ENCODE measurements at regions not wholly inside any gene's neighbourhood (a gene's known extent, or its start where the extent isn't known, plus 50 kb on each side); places are given as distances from the start of the nearest gene placed in this dataset.

DNA sequence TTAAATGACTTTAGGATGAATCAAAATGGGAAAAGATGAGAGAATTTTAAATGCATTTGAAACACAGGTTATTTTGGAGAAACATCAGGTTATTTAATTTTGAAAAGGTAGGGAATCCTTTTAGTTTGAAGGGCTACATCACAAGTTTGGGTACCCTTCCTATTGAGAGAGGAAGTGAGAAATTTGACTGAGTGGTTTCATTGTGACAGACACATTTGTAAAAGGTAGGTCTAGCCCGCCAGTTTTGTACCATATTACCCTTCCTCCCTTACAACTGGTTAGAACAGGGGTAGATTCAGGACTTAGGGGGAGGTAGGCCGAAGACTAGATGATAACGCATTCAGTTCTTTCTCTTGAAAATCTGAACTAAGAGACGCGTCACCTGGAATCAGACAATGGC, 464.2 kb downstream of the EBF1 start:
- no peaks in the 10 kb centered on the region for H3K9me3 ChIP-seq
- intact Hi-C loops (cut with DNase I; ENCODE audit: low total_unique reads): no loop called here
- no peaks in the 10 kb centered on the region for H3K4me1 ChIP-seq
- TF ChIP-seq POLR2AphosphoS5 (IDR thresholded peaks at IDR 0.05) (no peak), POLR2A (IDR thresholded peaks at IDR 0.05) (no peak), EP300 (IDR thresholded peaks at IDR 0.05) (no peak)
- TF ChIP-seq, protein P1, sequence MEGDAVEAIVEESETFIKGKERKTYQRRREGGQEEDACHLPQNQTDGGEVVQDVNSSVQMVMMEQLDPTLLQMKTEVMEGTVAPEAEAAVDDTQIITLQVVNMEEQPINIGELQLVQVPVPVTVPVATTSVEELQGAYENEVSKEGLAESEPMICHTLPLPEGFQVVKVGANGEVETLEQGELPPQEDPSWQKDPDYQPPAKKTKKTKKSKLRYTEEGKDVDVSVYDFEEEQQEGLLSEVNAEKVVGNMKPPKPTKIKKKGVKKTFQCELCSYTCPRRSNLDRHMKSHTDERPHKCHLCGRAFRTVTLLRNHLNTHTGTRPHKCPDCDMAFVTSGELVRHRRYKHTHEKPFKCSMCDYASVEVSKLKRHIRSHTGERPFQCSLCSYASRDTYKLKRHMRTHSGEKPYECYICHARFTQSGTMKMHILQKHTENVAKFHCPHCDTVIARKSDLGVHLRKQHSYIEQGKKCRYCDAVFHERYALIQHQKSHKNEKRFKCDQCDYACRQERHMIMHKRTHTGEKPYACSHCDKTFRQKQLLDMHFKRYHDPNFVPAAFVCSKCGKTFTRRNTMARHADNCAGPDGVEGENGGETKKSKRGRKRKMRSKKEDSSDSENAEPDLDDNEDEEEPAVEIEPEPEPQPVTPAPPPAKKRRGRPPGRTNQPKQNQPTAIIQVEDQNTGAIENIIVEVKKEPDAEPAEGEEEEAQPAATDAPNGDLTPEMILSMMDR (IDR thresholded peaks at IDR 0.05): no peak
- no peak overlapping the region for H3K27ac ChIP-seq
- no peak for DNase-seq
- H3K4me3 ChIP-seq: no peak overlapping the region
- H3K36me3 ChIP-seq: no peaks in the 10 kb centered on the region
- H3K27me3 ChIP-seq: peaks cover 0 to 4% (median 0%) of the 10 kb centered on the region in 3 donors
- WGBS, 5 donors: 93 to 99% (median 95%) methylated on average over 5 of the region's 5 CpGs

DNA sequence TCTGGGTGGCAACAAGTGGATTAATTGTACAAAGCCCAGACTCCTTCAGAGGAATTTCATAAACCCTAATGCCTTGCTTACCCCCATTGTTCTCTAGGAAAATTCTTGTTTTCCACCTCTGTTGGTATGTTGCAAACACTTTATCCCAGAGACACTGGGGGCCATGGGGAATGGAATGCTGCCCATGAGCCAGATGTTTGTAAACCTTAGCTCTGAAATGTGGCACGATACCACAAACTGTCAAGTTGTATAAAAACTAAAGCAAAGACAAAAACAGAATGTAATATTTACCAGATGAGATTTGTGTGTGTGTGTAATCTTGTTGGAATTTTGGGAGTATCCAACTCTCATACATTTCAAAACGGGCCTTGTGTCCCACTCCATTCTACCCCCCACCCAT, 465.0 kb downstream of the EBF1 start:
- H3K36me3 ChIP-seq: no peaks in the 10 kb centered on the region
- no peaks in the 10 kb centered on the region for H3K27me3 ChIP-seq
- DNase-seq: no peak
- no peaks in the 10 kb centered on the region for H3K4me1 ChIP-seq
- intact Hi-C loops (cut with DNase I; ENCODE audit: low total_unique reads): no loop called here
- H3K4me3 ChIP-seq: no peak overlapping the region
- no peak overlapping the region for H3K27ac ChIP-seq
- H3K9me3 ChIP-seq: no peaks in the 10 kb centered on the region
- WGBS, 5 donors: 32 to 50% (median 44%) methylated on average over 2 of the region's 2 CpGs
- no peak for TF ChIP-seq POLR2A (IDR thresholded peaks at IDR 0.05)
- TF ChIP-seq POLR2AphosphoS5 (IDR thresholded peaks at IDR 0.05): no peak
- TF ChIP-seq, protein P1 (IDR thresholded peaks at IDR 0.05): no peak
- no peak for TF ChIP-seq EP300 (IDR thresholded peaks at IDR 0.05)

DNA sequence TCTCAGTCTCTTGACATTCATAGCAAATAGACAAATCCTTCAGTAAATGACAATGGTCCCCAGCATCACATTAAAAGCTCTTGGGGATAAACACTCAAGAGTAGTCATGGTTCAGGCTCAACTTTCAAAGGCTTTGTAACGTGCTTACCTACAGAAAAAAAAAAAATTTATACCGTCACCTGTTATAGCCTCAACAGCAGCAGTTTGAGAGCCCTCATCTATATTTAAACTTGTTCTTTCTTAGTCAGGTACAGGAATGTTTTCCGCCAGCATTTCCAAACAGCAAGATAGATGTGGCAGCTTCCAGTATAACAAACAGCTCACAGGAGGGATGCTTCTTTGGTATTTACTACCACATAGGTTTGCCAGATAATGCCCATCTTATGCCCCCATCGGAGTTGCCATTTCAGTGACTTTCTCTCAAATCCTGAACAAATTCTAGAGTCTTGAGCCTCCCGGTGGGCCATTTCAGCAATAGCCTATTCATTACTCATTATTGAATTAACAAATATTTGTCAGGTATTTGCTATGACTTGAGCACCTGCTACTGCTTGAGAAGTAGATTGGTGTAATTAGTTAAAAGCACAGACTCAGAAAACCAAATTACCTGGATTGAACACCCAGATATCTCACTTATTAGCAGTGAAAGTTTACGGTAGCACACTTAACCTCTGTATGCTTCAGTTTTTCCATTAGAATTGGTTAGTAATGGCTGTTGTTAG, 470.0 kb downstream of the EBF1 start:
- no peaks in the 10 kb centered on the region for H3K4me1 ChIP-seq
- no peak overlapping the region for H3K27ac ChIP-seq
- no peak overlapping the region for H3K4me3 ChIP-seq
- no peaks in the 10 kb centered on the region for H3K9me3 ChIP-seq
- intact Hi-C loops (cut with DNase I; ENCODE audit: low total_unique reads): no loop called here
- 75 to 79% (median 76%) methylated on average over 6 of the region's 6 CpGs for WGBS, 5 donors
- DNase-seq: no peak
- no peaks in the 10 kb centered on the region for H3K36me3 ChIP-seq
- no peaks in the 10 kb centered on the region for H3K27me3 ChIP-seq
- no peak for TF ChIP-seq POLR2AphosphoS5 (IDR thresholded peaks at IDR 0.05)
- TF ChIP-seq, protein P1 (IDR thresholded peaks at IDR 0.05): no peak
- no peak for TF ChIP-seq POLR2A (IDR thresholded peaks at IDR 0.05)
- TF ChIP-seq EP300 (IDR thresholded peaks at IDR 0.05): no peak

- 81 to 95% (median 86%) methylated on average over 1 of the region's 1 CpG for WGBS, 5 donors
- H3K27me3 ChIP-seq: no peaks in the 10 kb centered on the region
- no peak for TF ChIP-seq EP300 (IDR thresholded peaks at IDR 0.05)
- TF ChIP-seq, protein P1 (IDR thresholded peaks at IDR 0.05): no peak
- intact Hi-C loops (cut with DNase I; ENCODE audit: low total_unique reads): no loop called here
- H3K36me3 ChIP-seq: no peaks in the 10 kb centered on the region
- H3K4me1 ChIP-seq: no peaks in the 10 kb centered on the region
- DNase-seq: no peak
- no peaks in the 10 kb centered on the region for H3K9me3 ChIP-seq
- no peak overlapping the region for H3K4me3 ChIP-seq
- no peak overlapping the region for H3K27ac ChIP-seq
These were observed 473.0 kb downstream of the EBF1 start for GRCh38 chr5:158626718-158627117.
